22Rv1 (cell line): ENCODE measurements at regions not wholly inside any gene's neighbourhood (a gene's known extent, or its start where the extent isn't known, plus 50 kb on each side); places are given as distances from the start of the nearest gene placed in this dataset.

Experiments
- CTCF ChIP-seq: fragments of 450-650 bp; IDR thresholded peaks from 2 replicates; pipeline ENCODE4 v1.5.1; 2017; ENCODE audit warnings: mild to moderate bottlenecking
- ZFX ChIP-seq: fragments of 450-650 bp; IDR thresholded peaks from 2 replicates; pipeline ENCODE4 v1.6.1; 2017; ENCODE audit warnings: antibody characterized with exemption, borderline replicate concordance

GRCh38 chr3:88222343-88222742, 72.6 kb downstream of the C3orf38 start:
- TF ChIP-seq CTCF, result no peak
- TF ChIP-seq ZFX, result no peak
